ENCODE measurements at regions not wholly inside any gene's neighbourhood (a gene's known extent, or its start where the extent isn't known, plus 50 kb on each side); places are given as distances from the start of the nearest gene placed in this dataset.
A peak's percentile ranks its signal among the peaks of the same experiment; 100 is the strongest.
"Not testable (repeated sequence)": the region's sequence is repeated elsewhere in the genome, so short reads cannot be mapped to it uniquely, and the experiment has no call there.

DNA sequence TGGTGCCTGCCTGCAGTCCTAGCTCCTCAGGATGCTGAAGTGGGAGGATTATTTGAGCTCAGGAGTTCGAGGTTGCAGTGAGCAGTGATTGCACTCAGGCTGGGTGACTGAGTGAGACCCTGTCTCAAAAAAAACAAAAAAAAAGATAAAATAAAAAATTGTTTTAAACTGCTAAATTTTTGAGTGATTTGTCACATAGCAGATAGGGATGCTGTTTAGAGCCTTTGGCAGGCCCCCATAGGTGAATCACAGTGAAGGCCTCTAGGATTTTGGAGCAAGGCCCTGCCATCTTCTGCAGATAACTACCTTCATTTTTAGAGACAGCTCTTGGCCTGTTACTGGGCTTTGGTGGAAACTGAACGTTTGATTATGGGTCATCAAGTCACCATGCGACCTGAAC lies 151.6 kb downstream of the SKIDA1 start:
- not testable (repeated sequence) for H2AK5ac ChIP-seq (ENCODE audit: low read length, severe bottlenecking); H3K79me1 ChIP-seq (replicated peaks; ENCODE audit: low read length, poor library complexity, severe bottlenecking); H3K23ac ChIP-seq (ENCODE audit: low read length in 2 of 2); H3K36me3 ChIP-seq (ENCODE audit: control insufficient read depth in 1 of 2, insufficient read depth in 2 of 2, low read depth in 1 of 2, low read length in 2 of 2); H2BK120ac ChIP-seq (ENCODE audit: low read depth, low read length); H3K9me3 ChIP-seq (ENCODE audit: control insufficient read depth, low read length); H3K4me3 ChIP-seq (ENCODE audit: insufficient read depth in 1 of 2, low read depth in 1 of 2, low read length in 2 of 2); H2AFZ ChIP-seq (ENCODE audit: low read depth, low read length); DNase-seq; H2BK15ac ChIP-seq (ENCODE audit: low read depth, poor library complexity, severe bottlenecking); H3K27ac ChIP-seq (ENCODE audit: low read length, poor library complexity, severe bottlenecking); H3K4me1 ChIP-seq (ENCODE audit: control insufficient read depth, insufficient read depth, low read depth, low read length); H3K4me2 ChIP-seq (ENCODE audit: low read length, poor library complexity, severe bottlenecking); H3K4ac ChIP-seq (ENCODE audit: low read depth in 1 of 2, low read length in 2 of 2); H2BK5ac ChIP-seq (ENCODE audit: low read depth, low read length, poor library complexity, severe bottlenecking); H3K27me3 ChIP-seq (ENCODE audit: control insufficient read depth in 1 of 2, insufficient read depth in 1 of 2, low read length in 2 of 2); H3K9ac ChIP-seq (ENCODE audit: low read length)
- 98% methylated on average over 2 of the region's 3 CpGs for WGBS
- peak overlapping the region in 1 of 2 experiments; percentile 75 for H3K14ac ChIP-seq (ENCODE audit: low read length in 2 of 2)
- peak overlapping the region in 1 of 2 experiments; percentile 48 for H3K18ac ChIP-seq (ENCODE audit: low read depth in 1 of 2, low read length in 2 of 2)
- H2BK12ac ChIP-seq (ENCODE audit: low read length in 2 of 2): peak overlapping the region in 1 of 2 experiments; percentile 72
- peak overlapping the region; percentile 45 for H4K8ac ChIP-seq (ENCODE audit: low read length)
- H4K91ac ChIP-seq (ENCODE audit: low read length): peak overlapping the region; percentile 68

DNA sequence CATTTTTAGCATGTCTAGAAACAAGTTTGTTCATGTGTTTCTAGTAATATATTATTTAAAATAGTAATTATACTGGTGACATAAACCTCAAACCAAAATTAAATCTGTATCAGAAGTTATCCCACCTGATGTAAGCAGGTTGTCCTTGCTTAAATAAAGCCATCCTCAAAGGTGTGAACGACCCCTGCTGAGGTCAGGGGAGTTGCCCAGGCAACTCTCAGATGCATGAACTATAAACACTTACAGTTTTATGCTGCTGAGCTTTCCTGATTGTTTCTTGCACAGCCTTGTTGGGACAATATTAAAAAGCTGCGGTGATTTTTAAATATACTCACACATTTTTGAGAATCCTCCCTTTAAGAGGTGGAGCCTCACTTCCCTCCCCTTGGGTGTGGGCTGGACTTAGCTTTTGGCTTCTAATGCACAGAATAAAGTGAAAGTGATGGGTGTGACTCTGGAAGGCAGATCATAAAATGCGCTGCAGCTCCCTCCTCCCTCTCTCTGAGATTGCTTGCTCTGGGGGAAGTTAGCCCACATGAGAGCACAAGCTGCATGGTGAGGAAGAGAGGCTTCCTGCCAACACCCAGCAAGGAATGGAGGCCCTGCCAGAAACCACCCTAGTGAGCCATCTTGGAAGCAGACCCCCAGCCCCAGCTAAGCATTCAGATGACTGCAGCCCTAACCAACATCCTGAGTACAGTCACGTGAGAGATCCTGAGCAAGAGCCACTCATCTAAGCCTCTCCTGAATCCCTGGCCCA lies 152.7 kb downstream of the SKIDA1 start:
- H3K79me1 ChIP-seq (replicated peaks; ENCODE audit: low read length, poor library complexity, severe bottlenecking): no peaks in the 10 kb centered on the region
- WGBS: 26% methylated on average over 3 of the region's 4 CpGs
- no peak overlapping the region for H3K4ac ChIP-seq (ENCODE audit: low read depth in 1 of 2, low read length in 2 of 2)

GRCh38 chr10:21369697-21370096 lies 155.8 kb downstream of the SKIDA1 start:
- Histone ChIP-seq H4K8ac (ENCODE audit: low read length) (no peak overlapping the region), H2BK12ac (ENCODE audit: low read length in 2 of 2) (no peak overlapping the region), H3K23ac (ENCODE audit: low read length in 2 of 2) (no peak overlapping the region), H3K4ac (ENCODE audit: low read depth in 1 of 2, low read length in 2 of 2) (no peak overlapping the region), H3K4me1 (ENCODE audit: control insufficient read depth, insufficient read depth, low read depth, low read length) (peaks cover 10% of the 10 kb centered on the region), H4K91ac (ENCODE audit: low read length) (no peak overlapping the region), H2AK5ac (ENCODE audit: low read length, severe bottlenecking) (no peak overlapping the region), H3K4me2 (ENCODE audit: low read length, poor library complexity, severe bottlenecking) (no peak overlapping the region), H3K27me3 (ENCODE audit: control insufficient read depth in 1 of 2, insufficient read depth in 1 of 2, low read length in 2 of 2) (no peaks in the 10 kb centered on the region), H3K14ac (ENCODE audit: low read length in 2 of 2) (no peak overlapping the region), H3K4me3 (ENCODE audit: insufficient read depth in 1 of 2, low read depth in 1 of 2, low read length in 2 of 2) (no peak overlapping the region), H2BK15ac (ENCODE audit: low read depth, poor library complexity, severe bottlenecking) (no peak overlapping the region), H2AFZ (ENCODE audit: low read depth, low read length) (no peak overlapping the region), H2BK120ac (ENCODE audit: low read depth, low read length) (no peak overlapping the region), H3K79me1 (replicated peaks; ENCODE audit: low read length, poor library complexity, severe bottlenecking) (no peaks in the 10 kb centered on the region), H2BK5ac (ENCODE audit: low read depth, low read length, poor library complexity, severe bottlenecking) (no peak overlapping the region), H3K9ac (ENCODE audit: low read length) (no peak overlapping the region), H3K18ac (ENCODE audit: low read depth in 1 of 2, low read length in 2 of 2) (no peak overlapping the region), H3K27ac (ENCODE audit: low read length, poor library complexity, severe bottlenecking) (no peak overlapping the region), H3K36me3 (ENCODE audit: control insufficient read depth in 1 of 2, insufficient read depth in 2 of 2, low read depth in 1 of 2, low read length in 2 of 2) (no peaks in the 10 kb centered on the region), H3K9me3 (ENCODE audit: control insufficient read depth, low read length) (no peaks in the 10 kb centered on the region)
- 0% methylated on average over 2 of the region's 2 CpGs for WGBS
- DNase-seq: peak; percentile 50

More for the DNA sequence above, 152.7 kb downstream of the SKIDA1 start:
- Histone ChIP-seq H3K4me2 (ENCODE audit: low read length, poor library complexity, severe bottlenecking) (no peak overlapping the region), H2BK15ac (ENCODE audit: low read depth, poor library complexity, severe bottlenecking) (no peak overlapping the region), H3K27me3 (ENCODE audit: control insufficient read depth in 1 of 2, insufficient read depth in 1 of 2, low read length in 2 of 2) (no peaks in the 10 kb centered on the region), H2BK120ac (ENCODE audit: low read depth, low read length) (no peak overlapping the region), H3K23ac (ENCODE audit: low read length in 2 of 2) (no peak overlapping the region), H3K4me3 (ENCODE audit: insufficient read depth in 1 of 2, low read depth in 1 of 2, low read length in 2 of 2) (peak overlapping the region in 1 of 2 experiments; percentile 64), H2BK5ac (ENCODE audit: low read depth, low read length, poor library complexity, severe bottlenecking) (no peak overlapping the region), H3K27ac (ENCODE audit: low read length, poor library complexity, severe bottlenecking) (peak overlapping the region; percentile 50), H3K14ac (ENCODE audit: low read length in 2 of 2) (no peak overlapping the region), H3K18ac (ENCODE audit: low read depth in 1 of 2, low read length in 2 of 2) (peak overlapping the region; percentile 52 to 71), H3K9ac (ENCODE audit: low read length) (peak overlapping the region; percentile 81), H4K8ac (ENCODE audit: low read length) (peak overlapping the region; percentile 93), H4K91ac (ENCODE audit: low read length) (peak overlapping the region; percentile 23), H3K9me3 (ENCODE audit: control insufficient read depth, low read length) (no peaks in the 10 kb centered on the region), H2AFZ (ENCODE audit: low read depth, low read length) (peak overlapping the region; percentile 20), H2AK5ac (ENCODE audit: low read length, severe bottlenecking) (no peak overlapping the region), H3K4me1 (ENCODE audit: control insufficient read depth, insufficient read depth, low read depth, low read length) (peaks cover 7% of the 10 kb centered on the region), H3K36me3 (ENCODE audit: control insufficient read depth in 1 of 2, insufficient read depth in 2 of 2, low read depth in 1 of 2, low read length in 2 of 2) (no peaks in the 10 kb centered on the region), H2BK12ac (ENCODE audit: low read length in 2 of 2) (no peak overlapping the region)
- peak; percentile 83 for DNase-seq

DNA sequence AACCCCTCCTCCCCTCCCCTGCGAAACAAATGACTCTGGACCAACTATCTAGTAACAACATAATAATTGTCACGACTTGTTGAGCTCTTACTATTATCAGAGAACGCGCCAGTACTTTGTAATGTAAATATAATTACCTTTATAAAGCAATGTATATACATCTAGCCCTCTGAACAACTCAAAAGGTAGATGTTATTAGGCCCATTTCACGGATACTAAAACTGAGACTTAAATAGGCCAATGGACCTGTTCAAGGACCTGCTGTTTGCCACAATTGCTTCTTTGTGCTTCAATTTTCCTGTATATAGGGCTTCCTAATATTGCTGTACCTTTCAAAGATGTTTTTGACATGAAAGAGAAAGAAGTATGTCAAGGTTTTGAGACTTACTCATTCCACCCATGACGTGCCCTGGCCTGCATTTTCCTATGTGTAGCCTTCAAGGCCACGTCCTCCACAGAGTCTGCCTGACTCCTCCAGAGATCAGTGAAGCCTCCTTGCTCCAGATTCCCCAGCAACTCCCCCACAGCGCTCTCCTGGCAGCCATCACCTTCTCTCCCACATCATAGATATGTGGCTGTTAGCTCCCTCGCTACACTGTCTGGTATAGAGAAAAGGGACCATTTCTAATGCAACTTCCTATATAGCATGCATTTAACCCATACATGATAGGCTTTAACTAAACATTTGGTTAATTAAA lies 156.6 kb downstream of the SKIDA1 start:
- WGBS: 72% methylated on average over 5 of the region's 9 CpGs
- H3K4me1 ChIP-seq (ENCODE audit: control insufficient read depth, insufficient read depth, low read depth, low read length): peaks cover 8% of the 10 kb centered on the region
- H3K27me3 ChIP-seq (ENCODE audit: control insufficient read depth in 1 of 2, insufficient read depth in 1 of 2, low read length in 2 of 2): no peaks in the 10 kb centered on the region
- no peaks in the 10 kb centered on the region for H3K36me3 ChIP-seq (ENCODE audit: control insufficient read depth in 1 of 2, insufficient read depth in 2 of 2, low read depth in 1 of 2, low read length in 2 of 2)
- no peak overlapping the region for H3K4me3 ChIP-seq (ENCODE audit: insufficient read depth in 1 of 2, low read depth in 1 of 2, low read length in 2 of 2)
- H2BK12ac ChIP-seq (ENCODE audit: low read length in 2 of 2): peak overlapping the region in 1 of 2 experiments; percentile 86
- no peak overlapping the region for H3K4me2 ChIP-seq (ENCODE audit: low read length, poor library complexity, severe bottlenecking)
- H3K14ac ChIP-seq (ENCODE audit: low read length in 2 of 2): no peak overlapping the region
- no peak overlapping the region for H4K91ac ChIP-seq (ENCODE audit: low read length)
- no peak overlapping the region for H3K27ac ChIP-seq (ENCODE audit: low read length, poor library complexity, severe bottlenecking)
- no peaks in the 10 kb centered on the region for H3K9me3 ChIP-seq (ENCODE audit: control insufficient read depth, low read length)
- H3K4ac ChIP-seq (ENCODE audit: low read depth in 1 of 2, low read length in 2 of 2): peak overlapping the region in 1 of 2 experiments; percentile 73
- H2AK5ac ChIP-seq (ENCODE audit: low read length, severe bottlenecking): peak overlapping the region; percentile 78
- peak overlapping the region; percentile 49 to 82 for H3K18ac ChIP-seq (ENCODE audit: low read depth in 1 of 2, low read length in 2 of 2)
- no peaks in the 10 kb centered on the region for H3K79me1 ChIP-seq (replicated peaks; ENCODE audit: low read length, poor library complexity, severe bottlenecking)
- H3K23ac ChIP-seq (ENCODE audit: low read length in 2 of 2): no peak overlapping the region
- H4K8ac ChIP-seq (ENCODE audit: low read length): no peak overlapping the region
- peak; percentile 25 for DNase-seq
- no peak overlapping the region for H2BK120ac ChIP-seq (ENCODE audit: low read depth, low read length)
- no peak overlapping the region for H3K9ac ChIP-seq (ENCODE audit: low read length)
- no peak overlapping the region for H2BK15ac ChIP-seq (ENCODE audit: low read depth, poor library complexity, severe bottlenecking)
- no peak overlapping the region for H2AFZ ChIP-seq (ENCODE audit: low read depth, low read length)
- no peak overlapping the region for H2BK5ac ChIP-seq (ENCODE audit: low read depth, low read length, poor library complexity, severe bottlenecking)
